Lower leg skin (tissue), 3 donors: ENCODE measurements at regions not wholly inside any gene's neighbourhood (a gene's known extent, or its start where the extent isn't known, plus 50 kb on each side); places are given as distances from the start of the nearest gene placed in this dataset.
A peak's percentile ranks its signal among the peaks of the same experiment; 100 is the strongest.
"Not testable (repeated sequence)": the region's sequence is repeated elsewhere in the genome, so short reads cannot be mapped to it uniquely, and the experiment has no call there.

Source experiments
- DNase-seq, 2 donors: peaks; one replicate each; pipeline ENCODE4 v3.0.0-alpha.2; 2019; ENCODE audit warnings: low spot score in 2 of 2
- H3K4me3 ChIP-seq: fragments of 200-600 bp; sonication (generic); 2 replicates; pipeline ENCODE4 v1.5.1; 2017; ENCODE audit warnings: mild to moderate bottlenecking, low read depth; ENCODE audit not compliant: poor library complexity, severe bottlenecking
- WGBS, 2 donors: methylation state at CpG; one replicate each; pipeline ENCODE4 v1.1.5; 2018; 5-methylcytosine and 5-hydroxymethylcytosine counted together
- intact Hi-C: fragments of 100-400 bp; cut with DNase I; formaldehyde crosslinking; loops from one replicate; pipeline ENCODE4 v1.15.0; 2023; ENCODE audit warnings: low total_unique reads

DNA sequence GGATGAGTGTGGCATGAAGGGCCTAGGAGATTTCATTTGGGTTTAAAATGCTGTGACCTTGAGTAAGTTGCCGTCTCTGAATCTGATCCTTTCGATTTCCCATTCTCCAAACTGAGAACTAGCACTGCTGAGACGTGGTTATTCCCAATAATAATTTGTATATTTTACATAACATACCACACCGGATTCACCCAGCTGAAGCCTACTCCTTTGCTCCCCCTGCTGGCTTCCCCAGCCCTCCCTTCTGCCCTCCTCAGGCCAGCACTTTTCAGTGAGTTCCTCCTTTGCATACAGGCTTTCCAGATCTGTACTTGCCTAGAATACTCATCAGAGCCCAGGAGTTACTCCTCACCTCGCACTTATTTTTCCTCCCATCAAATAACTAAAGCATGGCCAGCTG lies 255.1 kb downstream of the OR4F29 start:
- no CpG with 5 or more reads among the region's 5 CpGs for whole genome bisulfite sequencing, 2 donors
- intact Hi-C loops, H3K4me3 ChIP-seq, DNase-seq: not testable (repeated sequence)

DNA sequence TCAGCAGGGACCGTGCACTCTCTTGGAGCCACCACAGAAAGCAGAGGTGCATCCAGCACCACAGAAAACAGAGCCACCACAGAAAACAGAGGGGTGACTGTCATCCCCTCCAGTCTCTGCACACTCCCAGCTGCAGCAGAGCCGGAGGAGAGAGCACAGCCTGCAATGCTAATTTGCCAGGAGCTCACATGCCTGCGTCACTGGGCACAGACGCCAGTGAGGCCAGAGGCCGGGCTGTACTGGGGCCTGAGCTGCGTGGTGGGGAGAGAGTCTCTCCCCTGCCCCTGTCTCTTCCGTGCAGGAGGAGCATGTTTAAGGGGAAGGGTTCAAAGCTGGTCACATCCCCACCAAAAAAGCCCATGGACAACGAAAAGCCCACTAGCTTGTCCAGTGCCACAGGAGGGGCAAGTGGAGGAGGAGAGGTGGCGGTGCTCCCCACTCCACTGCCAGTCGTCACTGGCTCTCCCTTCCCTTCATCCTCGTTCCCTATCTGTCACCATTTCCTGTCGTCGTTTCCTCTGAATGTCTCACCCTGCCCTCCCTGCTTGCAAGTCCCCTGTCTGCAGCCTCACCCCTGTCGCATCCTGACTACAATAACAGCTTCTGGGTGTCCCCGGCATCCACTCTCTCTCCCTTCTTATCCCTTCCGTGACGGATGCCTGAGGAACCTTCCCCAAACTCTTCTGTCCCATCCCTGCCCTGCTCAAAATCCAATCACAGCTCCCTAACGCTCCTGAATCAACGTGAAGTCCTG lies 260.0 kb downstream of the OR4F29 start:
- 56 to 62% methylated on average over 17 of the region's 19 CpGs for WGBS, 2 donors
- intact Hi-C loops, H3K4me3 ChIP-seq: not testable (repeated sequence)
- peak; percentile 21 to 86 for DNase-seq

DNA sequence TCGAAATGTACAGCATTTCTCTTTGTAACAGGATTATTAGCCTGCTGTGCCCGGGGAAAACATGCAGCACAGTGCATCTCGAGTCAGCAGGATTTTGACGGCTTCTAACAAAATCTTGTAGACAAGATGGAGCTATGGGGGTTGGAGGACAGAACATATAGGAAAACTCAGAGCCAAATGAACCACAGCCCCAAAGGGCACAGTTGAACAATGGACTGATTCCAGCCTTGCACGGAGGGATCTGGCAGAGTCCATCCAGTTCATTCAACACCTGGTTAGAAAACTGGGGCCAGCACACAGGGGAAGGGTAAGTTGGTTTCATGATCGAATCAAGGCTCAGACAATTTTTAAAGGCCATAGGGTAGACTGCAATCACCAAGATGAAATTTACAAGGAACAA lies 260.8 kb downstream of the OR4F29 start:
- peak; percentile 7 to 18 for DNase-seq
- 64 to 68% methylated on average over 5 of the region's 6 CpGs for WGBS, 2 donors
- not testable (repeated sequence) for H3K4me3 ChIP-seq

DNA sequence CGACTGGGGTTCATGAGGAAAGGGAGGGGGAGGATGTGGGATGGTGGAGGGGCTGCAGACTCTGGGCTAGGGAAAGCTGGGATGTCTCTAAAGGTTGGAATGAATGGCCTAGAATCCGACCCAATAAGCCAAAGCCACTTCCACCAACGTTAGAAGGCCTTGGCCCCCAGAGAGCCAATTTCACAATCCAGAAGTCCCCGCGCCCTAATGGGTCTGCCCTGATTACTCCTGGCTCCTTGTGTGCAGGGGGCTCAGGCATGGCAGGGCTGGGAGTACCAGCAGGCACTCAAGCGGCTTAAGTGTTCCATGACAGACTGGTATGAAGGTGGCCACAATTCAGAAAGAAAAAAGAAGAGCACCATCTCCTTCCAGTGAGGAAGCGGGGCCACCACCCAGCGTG lies 261.6 kb downstream of the OR4F29 start:
- 74% methylated on average over 5 of the region's 8 CpGs; no CpG with 5 or more reads in 1 of the 2 donors for WGBS, 2 donors
- intact Hi-C loops: not testable (repeated sequence)

More for the DNA sequence above, 260.8 kb downstream of the OR4F29 start:
- intact Hi-C loops: not testable (repeated sequence)

DNA sequence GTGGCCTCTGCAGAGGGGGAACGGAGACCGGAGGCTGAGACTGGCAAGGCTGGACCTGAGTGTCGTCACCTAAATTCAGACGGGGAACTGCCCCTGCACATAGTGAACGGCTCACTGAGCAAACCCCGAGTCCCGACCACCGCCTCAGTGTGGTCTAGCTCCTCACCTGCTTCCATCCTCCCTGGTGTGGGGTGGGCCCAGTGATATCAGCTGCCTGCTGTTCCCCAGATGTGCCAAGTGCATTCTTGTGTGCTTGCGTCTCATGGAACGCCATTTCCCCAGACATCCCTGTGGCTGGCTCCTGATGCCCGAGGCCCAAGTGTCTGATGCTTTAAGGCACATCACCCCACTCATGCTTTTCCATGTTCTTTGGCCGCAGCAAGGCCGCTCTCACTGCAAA lies 262.2 kb downstream of the OR4F29 start:
- WGBS, 2 donors: 89 to 100% methylated on average over 2 to 6 of the region's 13 CpGs
- H3K4me3 ChIP-seq, intact Hi-C loops: not testable (repeated sequence)
- DNase-seq: peak in 1 of 2 donors; percentile 75

More for the DNA sequence above, 261.6 kb downstream of the OR4F29 start:
- not testable (repeated sequence) for H3K4me3 ChIP-seq
- DNase-seq: peak in 1 of 2 donors; percentile 82

DNA sequence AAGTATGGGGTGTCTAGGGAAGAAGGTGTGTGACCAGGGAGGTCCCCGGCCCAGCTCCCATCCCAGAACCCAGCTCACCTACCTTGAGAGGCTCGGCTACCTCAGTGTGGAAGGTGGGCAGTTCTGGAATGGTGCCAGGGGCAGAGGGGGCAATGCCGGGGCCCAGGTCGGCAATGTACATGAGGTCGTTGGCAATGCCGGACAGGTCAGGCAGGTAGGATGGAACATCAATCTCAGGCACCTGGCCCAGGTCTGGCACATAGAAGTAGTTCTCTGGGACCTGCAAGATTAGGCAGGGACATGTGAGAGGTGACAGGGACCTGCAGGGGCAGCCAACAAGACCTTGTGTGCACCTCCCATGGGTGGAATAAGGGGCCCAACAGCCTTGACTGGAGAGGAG lies 264.2 kb downstream of the OR4F29 start:
- H3K4me3 ChIP-seq, intact Hi-C loops: not testable (repeated sequence)
- DNase-seq: peak; percentile 8 to 40
- WGBS, 2 donors: 20 to 75% methylated on average over 1 to 2 of the region's 6 CpGs

DNA sequence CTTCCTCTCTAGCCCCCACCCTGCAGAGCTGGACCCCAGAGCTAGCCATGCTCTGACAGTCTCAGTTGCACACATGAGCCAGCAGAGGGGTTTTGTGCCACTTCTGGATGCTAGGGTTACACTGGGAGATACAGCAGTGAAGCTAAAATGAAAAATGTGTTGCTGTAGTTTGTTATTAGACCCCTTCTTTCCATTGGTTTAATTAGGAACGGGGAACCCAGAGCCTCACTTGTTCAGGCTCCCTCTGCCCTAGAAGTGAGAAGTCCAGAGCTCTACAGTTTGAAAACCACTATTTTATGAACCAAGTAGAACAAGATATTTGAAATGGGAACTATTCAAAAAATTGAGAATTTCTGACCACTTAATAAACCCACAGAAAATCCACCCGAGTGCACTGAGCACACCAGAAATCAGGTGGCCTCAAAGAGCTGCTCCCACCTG lies 264.8 kb downstream of the OR4F29 start:
- H3K4me3 ChIP-seq, intact Hi-C loops: not testable (repeated sequence)
- peak; percentile 13 to 77 for DNase-seq
- 88 to 91% methylated on average over 2 of the region's 2 CpGs for WGBS, 2 donors

DNA sequence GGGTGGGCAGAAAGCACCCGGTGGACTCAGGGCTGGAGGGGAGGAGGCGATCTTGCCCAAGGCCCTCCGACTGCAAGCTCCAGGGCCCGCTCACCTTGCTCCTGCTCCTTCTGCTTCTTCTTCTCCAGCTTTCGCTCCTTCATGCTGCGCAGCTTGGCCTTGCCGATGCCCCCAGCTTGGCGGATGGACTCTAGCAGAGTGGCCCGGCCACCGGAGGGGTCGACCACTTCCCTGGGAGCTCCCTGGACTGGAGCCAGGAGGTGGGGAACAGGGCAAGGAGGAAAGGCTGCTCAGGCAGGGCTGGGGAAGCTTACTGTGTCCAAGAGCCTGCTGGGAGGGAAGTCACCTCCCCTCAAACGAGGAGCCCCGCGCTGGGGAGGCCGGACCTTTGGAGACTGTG lies 265.3 kb downstream of the OR4F29 start:
- intact Hi-C loops, H3K4me3 ChIP-seq: not testable (repeated sequence)
- WGBS, 2 donors: 80 to 94% methylated on average over 3 to 10 of the region's 15 CpGs
- peak; percentile 15 to 82 for DNase-seq

DNA sequence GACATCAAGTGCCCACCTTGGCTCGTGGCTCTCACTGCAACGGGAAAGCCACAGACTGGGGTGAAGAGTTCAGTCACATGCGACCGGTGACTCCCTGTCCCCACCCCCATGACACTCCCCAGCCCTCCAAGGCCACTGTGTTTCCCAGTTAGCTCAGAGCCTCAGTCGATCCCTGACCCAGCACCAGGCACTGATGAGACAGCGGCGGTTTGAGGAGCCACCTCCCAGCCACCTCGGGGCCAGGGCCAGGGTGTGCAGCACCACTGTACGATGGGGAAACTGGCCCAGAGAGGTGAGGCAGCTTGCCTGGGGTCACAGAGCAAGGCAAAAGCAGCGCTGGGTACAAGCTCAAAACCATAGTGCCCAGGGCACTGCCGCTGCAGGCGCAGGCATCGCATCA lies 266.0 kb downstream of the OR4F29 start:
- intact Hi-C loops, H3K4me3 ChIP-seq: not testable (repeated sequence)
- 94 to 100% methylated on average over 2 to 4 of the region's 13 CpGs for WGBS, 2 donors
- DNase-seq: peak; percentile 16 to 49

DNA sequence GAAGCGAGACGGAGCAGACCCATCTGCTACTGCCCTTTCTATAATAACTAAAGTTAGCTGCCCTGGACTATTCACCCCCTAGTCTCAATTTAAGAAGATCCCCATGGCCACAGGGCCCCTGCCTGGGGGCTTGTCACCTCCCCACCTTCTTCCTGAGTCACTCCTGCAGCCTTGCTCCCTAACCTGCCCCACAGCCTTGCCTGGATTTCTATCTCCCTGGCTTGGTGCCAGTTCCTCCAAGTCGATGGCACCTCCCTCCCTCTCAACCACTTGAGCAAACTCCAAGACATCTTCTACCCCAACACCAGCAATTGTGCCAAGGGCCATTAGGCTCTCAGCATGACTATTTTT lies 267.2 kb downstream of the OR4F29 start:
- H3K4me3 ChIP-seq, intact Hi-C loops: not testable (repeated sequence)
- 36% methylated on average over 2 of the region's 3 CpGs; no CpG with 5 or more reads in 1 of the 2 donors for WGBS, 2 donors
- DNase-seq: peak; percentile 27 to 80

DNA sequence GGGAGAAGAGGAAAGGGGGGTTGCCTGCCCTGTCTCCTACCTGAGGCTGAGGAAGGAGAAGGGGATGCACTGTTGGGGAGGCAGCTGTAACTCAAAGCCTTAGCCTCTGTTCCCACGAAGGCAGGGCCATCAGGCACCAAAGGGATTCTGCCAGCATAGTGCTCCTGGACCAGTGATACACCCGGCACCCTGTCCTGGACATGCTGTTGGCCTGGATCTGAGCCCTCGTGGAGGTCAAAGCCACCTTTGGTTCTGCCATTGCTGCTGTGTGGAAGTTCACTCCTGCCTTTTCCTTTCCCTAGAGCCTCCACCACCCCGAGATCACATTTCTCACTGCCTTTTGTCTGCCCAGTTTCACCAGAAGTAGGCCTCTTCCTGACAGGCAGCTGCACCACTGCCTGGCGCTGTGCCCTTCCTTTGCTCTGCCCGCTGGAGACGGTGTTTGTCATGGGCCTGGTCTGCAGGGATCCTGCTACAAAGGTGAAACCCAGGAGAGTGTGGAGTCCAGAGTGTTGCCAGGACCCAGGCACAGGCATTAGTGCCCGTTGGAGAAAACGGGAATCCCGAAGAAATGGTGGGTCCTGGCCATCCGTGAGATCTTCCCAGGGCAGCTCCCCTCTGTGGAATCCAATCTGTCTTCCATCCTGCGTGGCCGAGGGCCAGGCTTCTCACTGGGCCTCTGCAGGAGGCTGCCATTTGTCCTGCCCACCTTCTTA lies 267.7 kb downstream of the OR4F29 start:
- 65 to 87% methylated on average over 2 to 10 of the region's 13 CpGs for WGBS, 2 donors
- H3K4me3 ChIP-seq, intact Hi-C loops: not testable (repeated sequence)
- DNase-seq: peak; percentile 24 to 88

DNA sequence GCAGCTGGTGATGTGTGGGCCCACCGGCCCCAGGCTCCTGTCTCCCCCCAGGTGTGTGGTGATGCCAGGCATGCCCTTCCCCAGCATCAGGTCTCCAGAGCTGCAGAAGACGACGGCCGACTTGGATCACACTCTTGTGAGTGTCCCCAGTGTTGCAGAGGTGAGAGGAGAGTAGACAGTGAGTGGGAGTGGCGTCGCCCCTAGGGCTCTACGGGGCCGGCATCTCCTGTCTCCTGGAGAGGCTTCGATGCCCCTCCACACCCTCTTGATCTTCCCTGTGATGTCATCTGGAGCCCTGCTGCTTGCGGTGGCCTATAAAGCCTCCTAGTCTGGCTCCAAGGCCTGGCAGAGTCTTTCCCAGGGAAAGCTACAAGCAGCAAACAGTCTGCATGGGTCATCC lies 268.4 kb downstream of the OR4F29 start:
- WGBS, 2 donors: 78% methylated on average over 9 of the region's 10 CpGs; no CpG with 5 or more reads in 1 of the 2 donors
- H3K4me3 ChIP-seq, intact Hi-C loops: not testable (repeated sequence)
- DNase-seq: peak; percentile 15 to 88

DNA sequence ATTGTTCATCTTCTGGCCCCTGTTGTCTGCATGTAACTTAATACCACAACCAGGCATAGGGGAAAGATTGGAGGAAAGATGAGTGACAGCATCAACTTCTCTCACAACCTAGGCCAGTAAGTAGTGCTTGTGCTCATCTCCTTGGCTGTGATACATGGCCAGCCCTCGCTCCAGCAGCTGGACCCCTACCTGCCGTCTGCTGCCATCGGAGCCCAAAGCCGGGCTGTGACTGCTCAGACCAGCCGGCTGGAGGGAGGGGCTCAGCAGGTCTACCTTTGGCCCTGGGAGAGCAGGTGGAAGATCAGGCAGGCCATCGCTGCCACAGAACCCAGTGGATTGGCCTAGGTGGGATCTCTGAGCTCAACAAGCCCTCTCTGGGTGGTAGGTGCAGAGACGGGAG lies 268.8 kb downstream of the OR4F29 start:
- DNase-seq: peak; percentile 11 to 62
- intact Hi-C loops, H3K4me3 ChIP-seq: not testable (repeated sequence)
- 89 to 100% methylated on average over 5 of the region's 7 CpGs for WGBS, 2 donors

DNA sequence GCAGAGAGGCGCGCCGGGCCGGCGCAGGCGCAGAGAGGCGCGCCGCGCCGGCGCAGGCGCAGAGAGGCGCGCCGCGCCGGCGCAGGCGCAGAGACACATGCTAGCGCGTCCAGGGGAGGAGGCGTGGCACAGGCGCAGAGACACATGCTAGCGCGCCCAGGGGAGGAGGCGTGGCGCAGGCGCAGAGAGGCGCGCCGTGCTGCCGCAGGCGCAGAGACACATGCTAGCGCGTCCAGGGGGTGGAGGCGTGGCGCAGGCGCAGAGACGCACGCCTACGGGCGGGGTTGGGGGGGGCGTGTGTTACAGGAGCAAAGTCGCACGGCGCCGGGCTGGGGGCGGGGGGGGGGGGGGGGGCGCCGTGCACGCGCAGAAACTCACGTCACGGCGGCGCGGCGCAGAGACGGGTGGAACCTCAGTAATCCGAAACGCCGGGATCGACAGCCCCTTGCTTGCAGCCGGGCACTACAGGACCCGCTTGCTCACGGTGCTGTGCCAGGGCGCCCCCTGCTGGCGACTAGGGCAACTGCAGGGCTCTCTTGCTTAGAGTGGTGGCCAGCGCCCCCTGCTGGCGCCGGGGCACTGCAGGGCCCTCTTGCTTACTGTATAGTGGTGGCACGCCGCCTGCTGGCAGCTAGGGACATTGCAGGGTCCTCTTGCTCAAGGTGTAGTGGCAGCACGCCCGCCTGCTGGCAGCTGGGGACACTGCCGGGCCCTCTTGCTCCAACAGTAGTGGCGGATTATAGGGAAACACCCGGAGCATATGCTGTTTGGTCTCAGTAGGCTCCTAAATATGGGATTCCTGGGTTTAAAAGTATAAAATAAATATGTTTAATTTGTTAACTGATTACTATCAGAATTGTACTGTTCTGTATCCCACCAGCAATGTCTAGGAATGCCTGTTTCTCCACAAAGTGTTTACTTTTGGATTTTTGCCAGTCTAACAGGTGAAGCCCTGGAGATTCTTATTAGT lies 269.9 kb downstream of the OR4F29 start:
- intact Hi-C loops, H3K4me3 ChIP-seq: not testable (repeated sequence)
- 80 to 86% methylated on average over 42 to 49 of the region's 79 CpGs for WGBS, 2 donors
- peak; percentile 68 to 93 for DNase-seq
